ENCODE measurements at regions not wholly inside any gene's neighbourhood (a gene's known extent, or its start where the extent isn't known, plus 50 kb on each side); places are given as distances from the start of the nearest gene placed in this dataset.
A peak's percentile ranks its signal among the peaks of the same experiment; 100 is the strongest.

- Histone ChIP-seq H3K9me3 (ENCODE audit: control insufficient read depth in 1 of 2, insufficient read depth in 1 of 2, low read depth in 1 of 2, low read length in 2 of 2) (no peaks in the 10 kb centered on the region), H3K4me3 (replicated peaks in 1 of 2; ENCODE audit: low read depth in 1 of 2, low read length in 2 of 2) (no peak overlapping the region), H3K4me1 (ENCODE audit: control insufficient read depth in 1 of 2, insufficient read depth in 2 of 2, low read length in 2 of 2) (no peaks in the 10 kb centered on the region), H3K27ac (ENCODE audit: low read depth, low read length) (no peak overlapping the region), H3K9ac (ENCODE audit: low read length) (no peak overlapping the region), H3K36me3 (ENCODE audit: control insufficient read depth in 1 of 2, insufficient read depth in 2 of 2, low read length in 2 of 2) (no peaks in the 10 kb centered on the region), H3K27me3 (ENCODE audit: insufficient read depth, low read length) (no peaks in the 10 kb centered on the region), H3K4me2 (ENCODE audit: low read length) (no peak overlapping the region), H3K9me2 (ENCODE audit: insufficient read depth) (no peaks in the 10 kb centered on the region), H3K79me2 (ENCODE audit: insufficient read depth, low read length) (no peaks in the 10 kb centered on the region), H2AFZ (ENCODE audit: low read depth, low read length, poor library complexity, severe bottlenecking) (peak overlapping the region; percentile 6), H4K20me1 (ENCODE audit: insufficient read depth) (no peaks in the 10 kb centered on the region)
- no peak for DNase-seq (ENCODE audit: low read depth, low spot score)
- ChIA-PET RAD21 (ENCODE audit: low non-redundant PET in 1 of 2, low total read pairs in 2 of 2, uncharacterized antibody in 2 of 2, unreplicated experiment in 2 of 2) (no interaction called here), CTCF (no interaction called here), POLR2A (no interaction called here)
- TF ChIP-seq ELF1 (IDR thresholded peaks at IDR 0.05; ENCODE audit: borderline replicate concordance, low read depth) (no peak), EZH2phosphoT487 (IDR thresholded peaks at IDR 0.05; ENCODE audit: borderline replicate concordance) (no peak), RAD21 (IDR thresholded peaks at IDR 0.05; ENCODE audit: low read depth) (no peak), JUND (IDR thresholded peaks at IDR 0.05) (no peak), CEBPB (IDR thresholded peaks at IDR 0.05; ENCODE audit: low read depth) (no peak), FOSL1 (IDR thresholded peaks at IDR 0.05; ENCODE audit: low read depth) (no peak), CBX3 (IDR thresholded peaks at IDR 0.05; ENCODE audit: low read depth) (no peak), SIN3A (IDR thresholded peaks at IDR 0.05; ENCODE audit: low read depth) (no peak), SP1 (IDR thresholded peaks at IDR 0.05; ENCODE audit: low read depth) (no peak), ZNF274 (IDR thresholded peaks at IDR 0.05; ENCODE audit: low read depth, low read length) (no peak), ATF3 (IDR thresholded peaks at IDR 0.05) (no peak), POLR2AphosphoS5 (IDR thresholded peaks at IDR 0.05; ENCODE audit: low read depth, low read length) (no peak)
- TF ChIP-seq, protein P1, sequence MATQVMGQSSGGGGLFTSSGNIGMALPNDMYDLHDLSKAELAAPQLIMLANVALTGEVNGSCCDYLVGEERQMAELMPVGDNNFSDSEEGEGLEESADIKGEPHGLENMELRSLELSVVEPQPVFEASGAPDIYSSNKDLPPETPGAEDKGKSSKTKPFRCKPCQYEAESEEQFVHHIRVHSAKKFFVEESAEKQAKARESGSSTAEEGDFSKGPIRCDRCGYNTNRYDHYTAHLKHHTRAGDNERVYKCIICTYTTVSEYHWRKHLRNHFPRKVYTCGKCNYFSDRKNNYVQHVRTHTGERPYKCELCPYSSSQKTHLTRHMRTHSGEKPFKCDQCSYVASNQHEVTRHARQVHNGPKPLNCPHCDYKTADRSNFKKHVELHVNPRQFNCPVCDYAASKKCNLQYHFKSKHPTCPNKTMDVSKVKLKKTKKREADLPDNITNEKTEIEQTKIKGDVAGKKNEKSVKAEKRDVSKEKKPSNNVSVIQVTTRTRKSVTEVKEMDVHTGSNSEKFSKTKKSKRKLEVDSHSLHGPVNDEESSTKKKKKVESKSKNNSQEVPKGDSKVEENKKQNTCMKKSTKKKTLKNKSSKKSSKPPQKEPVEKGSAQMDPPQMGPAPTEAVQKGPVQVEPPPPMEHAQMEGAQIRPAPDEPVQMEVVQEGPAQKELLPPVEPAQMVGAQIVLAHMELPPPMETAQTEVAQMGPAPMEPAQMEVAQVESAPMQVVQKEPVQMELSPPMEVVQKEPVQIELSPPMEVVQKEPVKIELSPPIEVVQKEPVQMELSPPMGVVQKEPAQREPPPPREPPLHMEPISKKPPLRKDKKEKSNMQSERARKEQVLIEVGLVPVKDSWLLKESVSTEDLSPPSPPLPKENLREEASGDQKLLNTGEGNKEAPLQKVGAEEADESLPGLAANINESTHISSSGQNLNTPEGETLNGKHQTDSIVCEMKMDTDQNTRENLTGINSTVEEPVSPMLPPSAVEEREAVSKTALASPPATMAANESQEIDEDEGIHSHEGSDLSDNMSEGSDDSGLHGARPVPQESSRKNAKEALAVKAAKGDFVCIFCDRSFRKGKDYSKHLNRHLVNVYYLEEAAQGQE (IDR thresholded peaks at IDR 0.05; ENCODE audit: low read depth): no peak
- TF ChIP-seq, protein P2, sequence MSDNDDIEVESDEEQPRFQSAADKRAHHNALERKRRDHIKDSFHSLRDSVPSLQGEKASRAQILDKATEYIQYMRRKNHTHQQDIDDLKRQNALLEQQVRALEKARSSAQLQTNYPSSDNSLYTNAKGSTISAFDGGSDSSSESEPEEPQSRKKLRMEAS (IDR thresholded peaks at IDR 0.05): no peak
- no peak for ATAC-seq
- intact Hi-C loops (cut with micrococcal nuclease): no loop called here
- no TSS peak for BruUV-seq (replicated peaks)
Observed at GRCh38 chr4:136307765-136308164, 1224.5 kb downstream of the PCDH18 start.

Data from HCT116 (cell line).